LNCAP (cell line): ENCODE measurements at regions not wholly inside any gene's neighbourhood (a gene's known extent, or its start where the extent isn't known, plus 50 kb on each side); places are given as distances from the start of the nearest gene placed in this dataset.

Experiments used
- TF ChIP-seq, protein P1 (sequence below): fragments of 450-650 bp; IDR thresholded peaks from 2 replicates; pipeline ENCODE4 v1.5.1; 2017; ENCODE audit warnings: mild to moderate bottlenecking

DNA sequence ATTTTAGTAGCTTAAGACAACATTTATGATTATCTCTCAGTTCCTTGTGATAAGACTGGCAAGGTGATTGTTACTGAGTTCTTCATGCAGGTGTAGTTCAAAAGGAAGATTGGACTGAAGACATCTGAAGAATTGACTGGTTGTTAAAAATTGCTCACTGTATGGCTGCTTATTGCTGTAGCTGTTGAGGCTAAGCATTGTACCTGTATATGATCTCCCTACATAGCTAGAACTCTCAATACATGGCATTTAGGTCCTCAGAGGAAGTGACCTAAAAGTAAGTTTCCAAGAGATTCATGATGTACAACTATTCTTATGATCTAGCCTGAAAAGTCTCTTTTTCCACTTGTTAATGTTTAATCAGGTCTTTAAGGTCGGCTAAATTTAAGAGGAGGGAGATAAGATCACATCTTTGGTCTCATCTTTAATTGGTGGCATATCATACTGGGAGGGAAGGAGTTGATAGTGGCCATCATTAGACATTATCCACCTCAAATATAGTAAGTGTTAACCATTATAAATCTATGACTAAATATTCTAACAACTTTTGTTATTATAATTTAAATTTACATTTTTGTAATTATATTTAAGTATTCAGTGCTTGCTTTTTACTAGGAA lies 401.2 kb upstream of the EPHA7 start:
- TF ChIP-seq, protein P1, sequence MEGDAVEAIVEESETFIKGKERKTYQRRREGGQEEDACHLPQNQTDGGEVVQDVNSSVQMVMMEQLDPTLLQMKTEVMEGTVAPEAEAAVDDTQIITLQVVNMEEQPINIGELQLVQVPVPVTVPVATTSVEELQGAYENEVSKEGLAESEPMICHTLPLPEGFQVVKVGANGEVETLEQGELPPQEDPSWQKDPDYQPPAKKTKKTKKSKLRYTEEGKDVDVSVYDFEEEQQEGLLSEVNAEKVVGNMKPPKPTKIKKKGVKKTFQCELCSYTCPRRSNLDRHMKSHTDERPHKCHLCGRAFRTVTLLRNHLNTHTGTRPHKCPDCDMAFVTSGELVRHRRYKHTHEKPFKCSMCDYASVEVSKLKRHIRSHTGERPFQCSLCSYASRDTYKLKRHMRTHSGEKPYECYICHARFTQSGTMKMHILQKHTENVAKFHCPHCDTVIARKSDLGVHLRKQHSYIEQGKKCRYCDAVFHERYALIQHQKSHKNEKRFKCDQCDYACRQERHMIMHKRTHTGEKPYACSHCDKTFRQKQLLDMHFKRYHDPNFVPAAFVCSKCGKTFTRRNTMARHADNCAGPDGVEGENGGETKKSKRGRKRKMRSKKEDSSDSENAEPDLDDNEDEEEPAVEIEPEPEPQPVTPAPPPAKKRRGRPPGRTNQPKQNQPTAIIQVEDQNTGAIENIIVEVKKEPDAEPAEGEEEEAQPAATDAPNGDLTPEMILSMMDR = no peak

GRCh38 chr6:93819189-93819588 lies 399.8 kb upstream of the EPHA7 start:
- TF ChIP-seq, protein P1 = no peak

GRCh38 chr6:93817937-93818336 lies 398.6 kb upstream of the EPHA7 start:
- TF ChIP-seq, protein P1 = no peak

DNA sequence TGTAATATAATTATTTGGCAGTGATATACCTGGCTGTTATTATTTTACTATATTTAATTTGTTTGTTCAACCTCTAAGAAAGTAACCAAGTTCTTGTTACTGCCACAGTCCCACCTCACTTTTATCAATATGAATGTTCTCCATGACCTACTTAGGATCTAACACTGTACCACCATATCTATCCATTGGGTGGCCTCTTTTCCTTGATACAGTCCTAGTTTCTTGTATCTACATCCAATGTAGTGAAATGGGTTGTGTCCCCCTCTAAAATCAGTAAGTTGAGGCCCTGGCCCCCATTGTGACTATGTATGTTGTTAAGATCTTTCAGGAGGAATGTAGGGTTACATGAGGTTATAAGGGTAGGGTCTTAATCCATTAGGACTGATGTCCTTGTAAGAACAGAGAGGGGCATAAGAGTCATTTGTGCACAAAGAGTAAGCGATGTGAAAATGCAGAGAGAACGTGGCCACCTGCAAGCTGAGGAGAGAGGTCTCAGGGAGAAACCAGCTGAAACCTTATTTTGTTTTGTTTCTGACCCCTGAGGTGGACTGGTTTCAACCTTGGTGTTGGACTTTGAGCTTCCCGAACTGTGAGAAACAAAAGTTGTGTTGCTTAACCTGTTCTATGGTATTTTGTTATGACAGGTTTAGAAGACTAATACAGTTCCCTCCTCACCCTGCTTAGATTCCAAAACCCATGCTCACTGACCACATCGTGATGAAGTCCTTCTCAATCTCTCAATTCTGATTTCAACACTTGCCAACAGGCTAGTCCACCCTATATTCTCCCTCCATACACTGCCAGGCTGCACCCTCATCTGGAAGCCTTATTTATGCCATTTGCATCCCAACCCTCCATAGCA lies 387.3 kb upstream of the EPHA7 start:
- TF ChIP-seq, protein P1 = no peak

GRCh38 chr6:93801101-93801847 lies 381.9 kb upstream of the EPHA7 start:
- TF ChIP-seq, protein P1 = no peak

- TF ChIP-seq, protein P1 = no peak
These were observed 379.9 kb upstream of the EPHA7 start for GRCh38 chr6:93799226-93799625.

DNA sequence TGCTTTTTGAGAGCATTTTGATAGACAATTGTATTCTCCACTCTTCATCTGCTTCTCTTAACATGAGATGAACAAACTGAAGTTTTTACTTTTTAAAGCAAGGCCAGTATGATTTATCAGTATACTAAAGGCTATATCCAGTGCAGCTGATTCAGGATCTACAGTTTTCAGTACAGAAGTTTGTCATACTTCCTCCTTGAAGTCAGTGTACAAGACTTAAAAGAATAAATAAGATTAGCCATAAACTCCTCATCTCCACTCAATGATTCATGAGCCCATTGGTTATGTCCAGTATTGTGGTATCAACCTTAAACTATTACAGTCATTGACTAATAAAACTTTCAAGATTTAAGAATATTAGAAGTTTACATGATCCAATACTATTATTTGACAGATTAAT lies 374.8 kb upstream of the EPHA7 start:
- TF ChIP-seq, protein P1 = no peak
